ENCODE measurements at regions not wholly inside any gene's neighbourhood (a gene's known extent, or its start where the extent isn't known, plus 50 kb on each side); places are given as distances from the start of the nearest gene placed in this dataset.

- no peaks in the 10 kb centered on the region for H3K27me3 ChIP-seq (ENCODE audit: control insufficient read depth, insufficient read depth, low read length)
- TF ChIP-seq CTCF (IDR thresholded peaks at IDR 0.05; ENCODE audit: insufficient read depth, low read length, poor library complexity, severe bottlenecking), result no peak
- no peaks in the 10 kb centered on the region for H3K36me3 ChIP-seq (ENCODE audit: control insufficient read depth, insufficient read depth, low read length)
- DNase-seq (ENCODE audit: low read depth), result no peak
- no peak overlapping the region for H3K4me3 ChIP-seq (ENCODE audit: low read depth, low read length)
Measured at GRCh38 chr6:164439331-164439730, 870.1 kb downstream of the C6orf118 start.

GRCh38 chr6:164436976-164437375, 872.4 kb downstream of the C6orf118 start:
- Histone ChIP-seq H3K36me3 (ENCODE audit: control insufficient read depth, insufficient read depth, low read length) (no peaks in the 10 kb centered on the region), H3K27me3 (ENCODE audit: control insufficient read depth, insufficient read depth, low read length) (no peaks in the 10 kb centered on the region), H3K4me3 (ENCODE audit: low read depth, low read length) (no peak overlapping the region)
- DNase-seq (ENCODE audit: low read depth), result no peak
- no peak for TF ChIP-seq CTCF (IDR thresholded peaks at IDR 0.05; ENCODE audit: insufficient read depth, low read length, poor library complexity, severe bottlenecking)

- no peak for TF ChIP-seq CTCF (IDR thresholded peaks at IDR 0.05; ENCODE audit: insufficient read depth, low read length, poor library complexity, severe bottlenecking)
- no peaks in the 10 kb centered on the region for H3K27me3 ChIP-seq (ENCODE audit: control insufficient read depth, insufficient read depth, low read length)
- no peaks in the 10 kb centered on the region for H3K36me3 ChIP-seq (ENCODE audit: control insufficient read depth, insufficient read depth, low read length)
- H3K4me3 ChIP-seq (ENCODE audit: low read depth, low read length), result no peak overlapping the region
- DNase-seq (ENCODE audit: low read depth), result no peak
Measured at GRCh38 chr6:164427728-164428402, 881.5 kb downstream of the C6orf118 start.

GRCh38 chr6:164424489-164424888, 884.9 kb downstream of the C6orf118 start:
- H3K27me3 ChIP-seq (ENCODE audit: control insufficient read depth, insufficient read depth, low read length), result no peaks in the 10 kb centered on the region
- DNase-seq (ENCODE audit: low read depth), result no peak
- H3K36me3 ChIP-seq (ENCODE audit: control insufficient read depth, insufficient read depth, low read length), result no peaks in the 10 kb centered on the region
- no peak for TF ChIP-seq CTCF (IDR thresholded peaks at IDR 0.05; ENCODE audit: insufficient read depth, low read length, poor library complexity, severe bottlenecking)
- H3K4me3 ChIP-seq (ENCODE audit: low read depth, low read length), result no peak overlapping the region

GRCh38 chr6:164419099-164419498, 890.3 kb downstream of the C6orf118 start:
- TF ChIP-seq CTCF (IDR thresholded peaks at IDR 0.05; ENCODE audit: insufficient read depth, low read length, poor library complexity, severe bottlenecking), result no peak
- no peaks in the 10 kb centered on the region for H3K27me3 ChIP-seq (ENCODE audit: control insufficient read depth, insufficient read depth, low read length)
- no peaks in the 10 kb centered on the region for H3K36me3 ChIP-seq (ENCODE audit: control insufficient read depth, insufficient read depth, low read length)
- DNase-seq (ENCODE audit: low read depth), result no peak
- H3K4me3 ChIP-seq (ENCODE audit: low read depth, low read length), result no peak overlapping the region

- H3K36me3 ChIP-seq (ENCODE audit: control insufficient read depth, insufficient read depth, low read length), result no peaks in the 10 kb centered on the region
- no peaks in the 10 kb centered on the region for H3K27me3 ChIP-seq (ENCODE audit: control insufficient read depth, insufficient read depth, low read length)
- DNase-seq (ENCODE audit: low read depth), result no peak
- no peak for TF ChIP-seq CTCF (IDR thresholded peaks at IDR 0.05; ENCODE audit: insufficient read depth, low read length, poor library complexity, severe bottlenecking)
- no peak overlapping the region for H3K4me3 ChIP-seq (ENCODE audit: low read depth, low read length)
Measured at GRCh38 chr6:164418262-164418588, 891.2 kb downstream of the C6orf118 start.
